ENCODE measurements at regions not wholly inside any gene's neighbourhood (a gene's known extent, or its start where the extent isn't known, plus 50 kb on each side); places are given as distances from the start of the nearest gene placed in this dataset.

DNA sequence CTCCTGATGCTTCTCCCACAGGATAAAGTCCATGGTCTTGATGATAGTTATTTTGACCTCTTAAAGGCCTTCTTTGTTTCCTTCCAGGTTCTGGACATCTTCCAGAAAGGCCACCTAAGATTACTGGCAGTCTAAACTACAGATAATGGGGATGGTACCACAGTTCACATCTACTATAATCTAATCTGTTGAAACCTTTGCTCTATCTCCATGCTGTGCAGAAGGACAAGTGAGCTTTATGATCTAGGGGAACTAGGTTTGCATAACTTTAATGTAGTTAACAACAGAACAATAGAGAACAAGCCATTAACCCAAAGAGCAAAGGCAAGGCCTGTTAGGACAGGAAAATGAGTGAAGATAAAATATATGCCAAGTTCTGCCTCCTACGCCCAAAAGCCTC lies 103.9 kb upstream of the KLHL13 start:
- TF ChIP-seq POLR2A (IDR thresholded peaks at IDR 0.05; ENCODE audit: low read depth, low read length) = no peak
- no peak for TF ChIP-seq PAX5 (IDR thresholded peaks at IDR 0.05; ENCODE audit: insufficient read depth, low read length, severe bottlenecking)
- TF ChIP-seq SPI1 (IDR thresholded peaks at IDR 0.05; ENCODE audit: low read depth, low read length) = no peak
- no peak for TF ChIP-seq TAF1 (IDR thresholded peaks at IDR 0.05; ENCODE audit: low read depth, low read length)
- TF ChIP-seq POLR2AphosphoS5 (IDR thresholded peaks at IDR 0.05; ENCODE audit: low read depth, low read length) = no peak
- no peak for TF ChIP-seq POU2F2 (IDR thresholded peaks at IDR 0.05; ENCODE audit: low read depth, low read length)
- DNase-seq (ENCODE audit: insufficient read length, low spot score) = no peak
- no peak for FAIRE-seq

DNA sequence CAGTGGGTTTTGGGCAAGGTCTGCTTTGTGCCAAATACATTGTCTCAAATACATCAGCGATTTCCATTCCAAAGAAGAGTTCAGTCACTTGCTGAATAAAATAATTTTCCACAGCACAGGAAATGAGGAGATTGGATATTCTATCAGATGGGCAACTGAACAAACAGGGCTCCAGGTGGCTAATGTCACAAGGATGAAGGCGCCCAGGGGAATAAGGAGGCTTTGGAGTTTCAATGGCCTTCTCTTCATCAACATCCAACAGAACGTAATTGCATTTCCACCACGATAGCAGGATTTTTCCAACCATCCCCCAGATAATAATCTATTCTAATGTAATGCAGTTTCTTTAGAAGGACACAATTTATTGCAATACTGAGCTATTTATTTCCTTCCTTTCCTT lies 104.7 kb upstream of the KLHL13 start:
- TF ChIP-seq POLR2A (IDR thresholded peaks at IDR 0.05; ENCODE audit: low read depth, low read length) (no peak), PAX5 (IDR thresholded peaks at IDR 0.05; ENCODE audit: insufficient read depth, low read length, severe bottlenecking) (no peak)
- FAIRE-seq (no peak), DNase-seq (ENCODE audit: insufficient read length, low spot score) (no peak)

DNA sequence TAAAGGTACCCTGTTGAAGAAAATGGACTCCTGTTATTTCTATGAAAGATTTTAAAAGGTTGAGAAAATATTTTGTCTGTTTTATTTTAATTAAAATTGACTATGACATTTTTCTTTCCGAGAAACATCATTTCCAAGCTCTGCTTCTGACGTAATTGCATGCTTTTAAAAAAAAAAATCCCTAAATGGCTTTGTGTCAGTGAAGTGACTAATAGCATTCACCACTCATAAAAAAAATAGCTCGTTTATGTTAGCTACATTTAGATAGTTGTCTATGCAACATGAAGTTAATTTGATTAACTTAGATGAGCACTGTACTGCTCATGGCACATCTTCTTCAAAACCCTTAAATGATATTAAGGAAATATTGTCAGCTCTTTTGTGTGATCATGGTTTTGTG lies 105.1 kb upstream of the KLHL13 start:
- no peak for DNase-seq (ENCODE audit: insufficient read length, low spot score)
- TF ChIP-seq PAX5 (IDR thresholded peaks at IDR 0.05; ENCODE audit: insufficient read depth, low read length, severe bottlenecking) (no peak), SPI1 (IDR thresholded peaks at IDR 0.05; ENCODE audit: low read depth, low read length) (no peak), POU2F2 (IDR thresholded peaks at IDR 0.05; ENCODE audit: low read depth, low read length) (no peak), TAF1 (IDR thresholded peaks at IDR 0.05; ENCODE audit: low read depth, low read length) (no peak), POLR2AphosphoS5 (IDR thresholded peaks at IDR 0.05; ENCODE audit: low read depth, low read length) (no peak), POLR2A (IDR thresholded peaks at IDR 0.05; ENCODE audit: low read depth, low read length) (no peak)
- no peak for FAIRE-seq

DNA sequence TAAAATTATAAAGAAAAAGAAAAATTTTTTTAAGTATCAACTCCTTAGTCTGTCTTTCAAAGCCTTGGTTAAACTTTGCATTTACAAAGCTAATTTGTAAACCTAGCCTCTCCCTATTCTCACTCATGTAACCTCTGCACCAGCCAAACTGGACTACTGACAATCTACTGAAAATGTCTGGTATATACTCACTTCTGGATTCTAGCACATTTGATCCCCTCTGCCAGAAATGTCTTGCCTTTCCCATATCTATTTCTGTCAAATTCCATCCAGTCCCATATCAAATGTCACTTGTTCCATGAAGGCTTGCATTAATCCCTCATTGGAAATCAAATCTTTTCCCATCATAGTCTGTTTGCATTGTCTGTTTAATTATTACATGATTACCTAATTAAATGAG lies 105.8 kb upstream of the KLHL13 start:
- TF ChIP-seq POU2F2 (IDR thresholded peaks at IDR 0.05; ENCODE audit: low read depth, low read length) = no peak
- TF ChIP-seq PAX5 (IDR thresholded peaks at IDR 0.05; ENCODE audit: insufficient read depth, low read length, severe bottlenecking) = no peak
- no peak for TF ChIP-seq TAF1 (IDR thresholded peaks at IDR 0.05; ENCODE audit: low read depth, low read length)
- TF ChIP-seq POLR2AphosphoS5 (IDR thresholded peaks at IDR 0.05; ENCODE audit: low read depth, low read length) = no peak
- no peak for TF ChIP-seq SPI1 (IDR thresholded peaks at IDR 0.05; ENCODE audit: low read depth, low read length)
- DNase-seq (ENCODE audit: insufficient read length, low spot score) = no peak
- FAIRE-seq = no peak

DNA sequence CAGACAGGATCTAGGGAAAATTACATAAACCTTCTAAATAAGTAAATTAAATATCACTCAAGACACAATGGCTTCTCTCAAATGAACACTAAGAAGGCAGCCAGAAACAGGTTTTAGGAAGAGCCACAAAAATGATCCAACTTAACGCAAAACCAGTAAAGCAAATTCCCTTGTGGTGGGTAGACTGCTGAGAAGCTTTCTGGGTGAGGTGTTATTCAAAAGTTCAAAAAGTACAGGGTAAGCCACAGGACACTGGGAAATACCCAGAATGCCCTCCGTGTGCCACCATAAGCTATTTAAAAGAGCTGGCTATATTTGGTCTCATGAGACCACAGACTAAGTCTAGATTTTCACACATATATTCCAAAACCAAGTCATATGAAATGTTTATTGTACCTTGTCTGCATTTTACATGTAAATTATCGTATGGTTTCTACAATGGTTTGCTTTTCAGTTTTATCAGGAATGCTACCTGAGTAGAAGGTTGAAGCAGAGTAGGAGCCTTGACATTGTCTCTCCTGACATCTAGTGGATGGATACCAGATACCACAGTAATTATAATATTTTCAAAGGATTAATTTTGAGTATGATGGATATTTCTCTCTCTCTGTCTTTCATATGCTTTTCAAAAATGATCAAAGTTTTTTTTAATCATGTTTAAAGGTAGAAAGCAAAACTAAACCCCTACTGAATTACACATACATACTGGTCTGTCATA lies 109.3 kb upstream of the KLHL13 start:
- FAIRE-seq (peak; percentile 79), DNase-seq (ENCODE audit: insufficient read length, low spot score) (no peak)

DNA sequence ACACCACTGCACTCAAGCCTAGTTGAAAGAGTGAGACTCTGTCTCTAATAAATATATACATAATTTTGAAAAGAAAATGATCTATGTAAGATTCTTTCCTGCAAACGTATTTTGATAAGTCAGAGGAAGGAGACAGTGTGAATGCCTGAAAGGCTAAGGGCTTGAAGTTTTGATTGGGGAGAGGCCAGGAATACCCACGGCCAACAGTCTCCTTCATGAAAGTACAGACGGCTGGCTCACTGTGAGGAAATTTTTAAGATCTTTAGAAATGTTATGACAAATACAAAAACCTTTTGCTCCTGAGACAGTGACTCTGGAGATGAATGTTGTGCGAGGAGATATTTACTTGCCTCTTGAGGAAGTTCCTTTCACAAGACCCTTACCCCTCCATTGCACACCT lies 111.4 kb upstream of the KLHL13 start:
- no peak for FAIRE-seq
- no peak for DNase-seq (ENCODE audit: insufficient read length, low spot score)
- TF ChIP-seq POLR2A (IDR thresholded peaks at IDR 0.05; ENCODE audit: low read depth, low read length) (no peak), SPI1 (IDR thresholded peaks at IDR 0.05; ENCODE audit: low read depth, low read length) (no peak), POLR2AphosphoS5 (IDR thresholded peaks at IDR 0.05; ENCODE audit: low read depth, low read length) (no peak), PAX5 (IDR thresholded peaks at IDR 0.05; ENCODE audit: insufficient read depth, low read length, severe bottlenecking) (no peak), POU2F2 (IDR thresholded peaks at IDR 0.05; ENCODE audit: low read depth, low read length) (no peak), TAF1 (IDR thresholded peaks at IDR 0.05; ENCODE audit: low read depth, low read length) (no peak)

More for the DNA sequence above, 109.3 kb upstream of the KLHL13 start:
- TF ChIP-seq SPI1 (IDR thresholded peaks at IDR 0.05; ENCODE audit: low read depth, low read length) (no peak), PAX5 (IDR thresholded peaks at IDR 0.05; ENCODE audit: insufficient read depth, low read length, severe bottlenecking) (no peak), POLR2A (IDR thresholded peaks at IDR 0.05; ENCODE audit: low read depth, low read length) (no peak), POLR2AphosphoS5 (IDR thresholded peaks at IDR 0.05; ENCODE audit: low read depth, low read length) (no peak), TAF1 (IDR thresholded peaks at IDR 0.05; ENCODE audit: low read depth, low read length) (no peak), POU2F2 (IDR thresholded peaks at IDR 0.05; ENCODE audit: low read depth, low read length) (no peak)

DNA sequence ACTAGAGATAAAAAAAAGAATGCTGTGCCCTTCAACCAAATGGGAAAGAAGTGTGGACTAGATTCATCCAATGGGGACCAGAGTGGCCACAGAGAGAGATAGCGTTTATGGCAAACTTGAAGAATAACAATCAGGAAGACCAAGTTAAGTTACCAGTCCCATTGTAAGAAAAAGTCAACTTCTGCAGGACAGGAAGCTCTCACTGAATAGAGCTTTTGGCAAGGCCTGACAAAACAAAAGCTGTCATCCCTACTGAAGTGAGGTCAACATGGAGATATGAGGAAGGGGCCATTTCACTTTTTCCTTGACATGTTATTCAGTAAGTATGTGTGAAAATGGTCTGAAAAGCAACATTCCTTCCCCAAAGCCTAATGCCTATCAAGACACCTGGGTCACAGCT lies 111.8 kb upstream of the KLHL13 start:
- FAIRE-seq = no peak
- DNase-seq (ENCODE audit: insufficient read length, low spot score) = no peak
- TF ChIP-seq POU2F2 (IDR thresholded peaks at IDR 0.05; ENCODE audit: low read depth, low read length) (no peak), SPI1 (IDR thresholded peaks at IDR 0.05; ENCODE audit: low read depth, low read length) (no peak), POLR2AphosphoS5 (IDR thresholded peaks at IDR 0.05; ENCODE audit: low read depth, low read length) (no peak), POLR2A (IDR thresholded peaks at IDR 0.05; ENCODE audit: low read depth, low read length) (no peak), PAX5 (IDR thresholded peaks at IDR 0.05; ENCODE audit: insufficient read depth, low read length, severe bottlenecking) (no peak)

DNA sequence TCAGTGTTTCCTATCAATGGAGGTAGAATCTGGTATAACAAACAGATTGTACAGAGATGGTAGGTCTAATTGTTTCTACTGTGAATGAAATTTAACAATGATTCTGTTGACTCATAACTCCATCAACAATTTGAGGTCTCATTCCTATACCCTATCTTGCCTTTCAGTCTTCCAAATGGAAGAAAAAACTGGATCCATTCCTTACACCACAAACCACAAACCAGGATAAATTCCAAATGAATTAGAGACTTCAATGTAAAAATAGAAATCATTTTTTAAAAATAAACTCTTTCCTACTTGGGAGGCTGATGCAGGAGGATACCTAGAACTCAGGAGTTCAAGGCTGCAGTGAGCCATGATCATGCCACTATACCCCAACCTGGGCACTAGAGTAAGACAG lies 114.4 kb upstream of the WDR44 start:
- DNase-seq (ENCODE audit: insufficient read length, low spot score) (no peak), FAIRE-seq (no peak)
- TF ChIP-seq TAF1 (IDR thresholded peaks at IDR 0.05; ENCODE audit: low read depth, low read length) = no peak
- no peak for TF ChIP-seq POU2F2 (IDR thresholded peaks at IDR 0.05; ENCODE audit: low read depth, low read length)
- TF ChIP-seq PAX5 (IDR thresholded peaks at IDR 0.05; ENCODE audit: insufficient read depth, low read length, severe bottlenecking) = no peak
- TF ChIP-seq POLR2AphosphoS5 (IDR thresholded peaks at IDR 0.05; ENCODE audit: low read depth, low read length) = no peak
- TF ChIP-seq POLR2A (IDR thresholded peaks at IDR 0.05; ENCODE audit: low read depth, low read length) = no peak
- no peak for TF ChIP-seq SPI1 (IDR thresholded peaks at IDR 0.05; ENCODE audit: low read depth, low read length)

DNA sequence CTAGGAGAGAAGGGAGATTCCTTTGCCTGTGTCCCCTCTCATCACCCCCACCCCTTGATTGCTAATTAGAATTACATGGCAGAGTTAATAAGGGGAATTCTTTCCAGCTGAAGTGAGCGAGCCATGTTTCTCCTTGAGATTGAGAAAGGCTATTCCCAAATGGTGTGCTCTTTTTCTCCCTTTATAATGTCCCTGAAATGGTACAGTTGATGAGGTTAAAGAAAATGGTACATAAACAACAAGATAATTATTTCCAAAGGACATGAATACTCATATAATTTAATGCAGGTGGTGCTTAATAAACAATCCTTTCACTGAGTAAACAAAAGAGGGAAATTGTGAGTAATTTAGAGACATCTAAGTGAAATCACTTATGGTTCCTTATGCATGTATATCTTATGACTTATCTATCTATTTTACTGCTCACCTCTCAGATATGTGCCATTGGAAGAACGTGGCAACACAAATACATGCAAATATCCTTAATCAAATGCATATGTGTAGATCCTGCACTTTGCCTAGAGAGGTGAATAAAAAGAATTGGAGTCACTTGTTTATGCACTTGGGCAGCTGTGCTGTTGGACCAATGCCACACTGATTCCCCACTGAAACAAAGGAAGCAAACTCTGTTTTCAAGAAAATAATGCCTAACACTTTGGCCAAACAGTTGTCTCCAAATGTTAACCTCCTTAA lies 106.6 kb upstream of the WDR44 start:
- DNase-seq (ENCODE audit: insufficient read length, low spot score) (no peak), FAIRE-seq (no peak)
- TF ChIP-seq TAF1 (IDR thresholded peaks at IDR 0.05; ENCODE audit: low read depth, low read length) (no peak), POLR2AphosphoS5 (IDR thresholded peaks at IDR 0.05; ENCODE audit: low read depth, low read length) (no peak), POLR2A (IDR thresholded peaks at IDR 0.05; ENCODE audit: low read depth, low read length) (no peak), SPI1 (IDR thresholded peaks at IDR 0.05; ENCODE audit: low read depth, low read length) (no peak), POU2F2 (IDR thresholded peaks at IDR 0.05; ENCODE audit: low read depth, low read length) (no peak), PAX5 (IDR thresholded peaks at IDR 0.05; ENCODE audit: insufficient read depth, low read length, severe bottlenecking) (no peak)
